GM12878 (cell line): ENCODE measurements at regions not wholly inside any gene's neighbourhood (a gene's known extent, or its start where the extent isn't known, plus 50 kb on each side); places are given as distances from the start of the nearest gene placed in this dataset.

Experiments used
- ATAC-seq: fragments of 200-7000 bp; cut with Tn5 transposase; 3 replicates; pipeline ENCODE4 v1.9.1; 2020; ENCODE audit warnings: mild to moderate bottlenecking, moderate library complexity
- BruUV-seq: library from RNA; stranded (reverse); fragments of 400-500 nt; replicated peaks from 2 replicates; lab custom pipeline; 2021; lab: Mats Ljungman, UMichigan
- CTCF ChIA-PET: fragments of 300-600 bp; sonication (Branson Sonifier 250); formaldehyde crosslinking; extraction: SDS; loops from one replicate; lab custom pipeline; 2021; ENCODE audit warnings: inconsistent platforms; lab: Yijun Ruan, JAX
- POLR2A ChIA-PET: fragments of 350-600 bp; formaldehyde crosslinking; extraction: SDS; loops from one replicate; lab custom pipeline; 2021; ENCODE audit warnings: inconsistent platforms; lab: Charles Lee
- RAD21 ChIA-PET: fragments of 300-600 bp; sonication (Branson Sonifier 250); formaldehyde crosslinking; loops from one replicate; lab custom pipeline; 2023; ENCODE audit warnings: antibody characterized with exemption; ENCODE audit not compliant: unreplicated experiment; lab: Charles Lee
- SMC1A ChIA-PET: fragments of 300-600 bp; sonication (Branson Sonifier 250); formaldehyde crosslinking; loops from one replicate; lab custom pipeline; 2023; ENCODE audit not compliant: unreplicated experiment, uncharacterized antibody; lab: Charles Lee
- DNase-seq: peaks from one replicate; pipeline ENCODE4 v3.0.0-alpha.2; 2011; ENCODE audit warnings: low read depth, low spot score
- FAIRE-seq: peaks from 3 replicates; lab custom pipeline; 2011; peaks lifted over from hg19 to GRCh38; lab: Jason Lieb, UNC
- H2AFZ ChIP-seq: 2 replicates; pipeline ENCODE4 v1.6.0; 2011; ENCODE audit warnings: low read depth, low read length, control low read depth; ENCODE audit not compliant: control insufficient read depth
- H3K27ac ChIP-seq: 2 replicates; pipeline ENCODE4 v1.5.1; 2011; ENCODE audit warnings: control low read depth; ENCODE audit not compliant: control insufficient read depth, insufficient read depth
- H3K27me3 ChIP-seq, 2 experiments: replicated peaks in 1 of 2; 2 replicates each; pipeline versions ENCODE4 v1.6.0 to v1.6.1; 2011; ENCODE audit warnings: low read length in 1 of 2; ENCODE audit not compliant: control insufficient read depth in 2 of 2, insufficient read depth in 2 of 2
- H3K36me3 ChIP-seq, 2 experiments: 2 replicates each; pipeline ENCODE4 v1.5.1; 2011; ENCODE audit warnings: low read length in 1 of 2; ENCODE audit not compliant: control insufficient read depth in 2 of 2, insufficient read depth in 2 of 2
- H3K4me1 ChIP-seq: 2 replicates; pipeline ENCODE4 v1.6.1; 2011; ENCODE audit warnings: mild to moderate bottlenecking, low read length, moderate library complexity, mixed read lengths; ENCODE audit not compliant: control insufficient read depth, insufficient read depth
- H3K4me2 ChIP-seq: 2 replicates; pipeline ENCODE4 v1.6.0; 2011; ENCODE audit warnings: control low read depth; ENCODE audit not compliant: control insufficient read depth, insufficient read depth
- H3K4me3 ChIP-seq: fragments of 200-600 bp; sonication (generic); 2 replicates; pipeline ENCODE4 v1.5.1; 2016
- H3K79me2 ChIP-seq: 2 replicates; pipeline ENCODE4 v1.6.0; 2011; ENCODE audit warnings: low read length; ENCODE audit not compliant: control insufficient read depth, insufficient read depth
- H3K9ac ChIP-seq: 2 replicates; pipeline ENCODE4 v1.8.0; 2011; ENCODE audit warnings: low read length, control low read depth, mixed read lengths; ENCODE audit not compliant: control insufficient read depth, insufficient read depth
- H3K9me3 ChIP-seq: replicated peaks from 3 replicates; pipeline ENCODE4 v1.5.1; 2011; ENCODE audit warnings: mild to moderate bottlenecking, low read length; ENCODE audit not compliant: control insufficient read depth, insufficient read depth
- H4K20me1 ChIP-seq: 2 replicates; pipeline ENCODE4 v1.6.0; 2011; ENCODE audit not compliant: control insufficient read depth, insufficient read depth
- BHLHE40 ChIP-seq, 2 experiments: fragments of 450-650 bp in 1 of 2; IDR thresholded peaks; 2 replicates each; pipeline ENCODE4 v1.6.1; 2011 to 2017; ENCODE audit warnings: low read depth in 2 of 2, borderline replicate concordance in 1 of 2, improper control_type of control experiment in 1 of 2, low read length in 1 of 2, mild to moderate bottlenecking in 1 of 2
- EZH2 ChIP-seq: IDR thresholded peaks from 2 replicates; pipeline ENCODE4 v1.6.1; 2012; ENCODE audit warnings: low read depth, mild to moderate bottlenecking, control low read depth, inconsistent platforms, low read length, borderline replicate concordance; ENCODE audit not compliant: control insufficient read depth
- HCFC1 ChIP-seq: fragments of 150-350 bp; IDR thresholded peaks from 2 replicates; pipeline ENCODE4 v1.6.1; 2014; ENCODE audit warnings: low read length
- MTA2 ChIP-seq: fragments of 450-650 bp; IDR thresholded peaks from 2 replicates; pipeline ENCODE4 v1.6.1; 2016; ENCODE audit warnings: low read depth, mild to moderate bottlenecking, moderate library complexity
- NFXL1 ChIP-seq: fragments of 450-650 bp; IDR thresholded peaks from 2 replicates; pipeline ENCODE4 v1.6.1; 2017; ENCODE audit warnings: antibody characterized with exemption, mild to moderate bottlenecking, borderline replicate concordance
- RB1 ChIP-seq: fragments of 450-650 bp; formaldehyde crosslinking; IDR thresholded peaks from 2 replicates; pipeline ENCODE4 v1.6.1; 2017; ENCODE audit warnings: mild to moderate bottlenecking, borderline replicate concordance
- RBBP5 ChIP-seq: fragments of 200-600 bp; sonication (generic); conservative IDR thresholded peaks from 2 replicates; pipeline ENCODE4 v1.6.1; 2016
- SMAD1 ChIP-seq: fragments of 450-650 bp; IDR thresholded peaks from 2 replicates; pipeline ENCODE4 v1.6.1; 2018; ENCODE audit warnings: mild to moderate bottlenecking, low read depth; ENCODE audit not compliant: partially characterized antibody
- STAT1 ChIP-seq: fragments of 450-650 bp; conservative IDR thresholded peaks from 2 replicates; pipeline ENCODE4 v1.6.1; 2014; ENCODE audit warnings: antibody characterized with exemption, mild to moderate bottlenecking
- SUPT20H ChIP-seq: IDR thresholded peaks from 2 replicates; pipeline ENCODE4 v1.6.1; 2011; ENCODE audit warnings: low read depth, mild to moderate bottlenecking, low read length, moderate library complexity, borderline replicate concordance; ENCODE audit not compliant: control insufficient read depth
- YBX1 ChIP-seq: fragments of 450-650 bp; IDR thresholded peaks from 2 replicates; pipeline ENCODE4 v1.6.1; 2016; ENCODE audit warnings: antibody characterized with exemption
- WGBS: methylation state at CpG from one replicate; pipeline ENCODE4 v1.1.6; 2016; ENCODE audit warnings: low lambda C conversion rate; ENCODE audit not compliant: insufficient replicate concordance, insufficient coverage; ENCODE audit errors: missing lambda C conversion rate; 5-methylcytosine and 5-hydroxymethylcytosine counted together
- in situ Hi-C: fragments of 300-500 bp; cut with MboI; formaldehyde crosslinking; loops from 9 replicates; pipeline ENCODE4 v1.14.3; 2018; ENCODE audit warnings: mixed read lengths
- intact Hi-C: fragments of 100-400 bp; cut with micrococcal nuclease; formaldehyde crosslinking; loops from one replicate; pipeline ENCODE4 v1.14.2; 2022; ENCODE audit not compliant: unreplicated experiment
- TF ChIP-seq, protein P1 (sequence below): fragments of 450-650 bp; formaldehyde crosslinking; IDR thresholded peaks from 2 replicates; pipeline ENCODE4 v1.5.0; 2022; ENCODE audit warnings: mild to moderate bottlenecking, missing genetic modification characterization
- TF ChIP-seq, protein P2 (sequence below): fragments of 450-650 bp; IDR thresholded peaks from 2 replicates; pipeline ENCODE4 v1.6.1; 2017; ENCODE audit warnings: antibody characterized with exemption, mild to moderate bottlenecking, moderate library complexity

DNA sequence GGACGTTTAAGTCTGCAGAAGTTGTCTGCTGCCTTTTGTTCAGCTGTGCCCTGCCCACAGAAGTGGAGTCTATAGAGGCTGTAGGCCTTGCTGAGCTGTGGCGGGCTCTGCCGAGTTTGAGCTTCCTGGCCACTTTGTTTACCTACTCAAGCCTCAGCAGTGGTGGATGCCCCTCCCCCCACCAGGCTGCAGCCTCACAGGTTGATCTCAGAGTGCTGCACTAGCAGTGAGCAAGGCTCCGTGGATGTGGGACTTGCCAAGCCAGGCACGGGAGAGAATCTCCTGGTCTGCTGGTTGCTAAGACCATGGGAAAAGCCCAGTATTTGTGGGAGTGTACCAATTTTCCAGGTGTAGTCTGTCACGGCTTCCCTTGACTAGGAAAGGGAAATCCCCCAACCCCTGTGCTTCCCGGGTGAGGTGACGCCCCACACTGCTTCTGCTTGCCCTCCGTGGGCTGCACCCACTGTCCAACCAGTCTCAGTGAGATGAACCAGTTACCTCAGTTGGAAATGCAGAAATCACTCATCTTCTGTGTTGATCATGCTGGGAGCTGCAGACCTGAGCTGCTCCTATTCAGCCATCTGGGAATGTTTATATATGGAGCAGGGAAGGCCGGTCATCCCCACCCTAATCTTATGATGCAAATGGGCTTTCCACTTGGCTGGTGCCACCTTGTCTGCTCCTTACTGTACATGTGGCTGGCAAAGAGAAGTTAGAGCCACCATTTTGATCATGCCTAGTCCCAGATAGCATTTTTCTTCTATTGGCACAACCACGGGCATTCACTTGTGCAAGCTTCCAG is 156.9 kb upstream of the ITGA6 start:
- under 1% methylated on average over 11 of the region's 11 CpGs for WGBS
- no peaks in the 10 kb centered on the region for H3K4me1 ChIP-seq
- H3K27ac ChIP-seq: no peak overlapping the region
- in situ Hi-C loops (no loop called here), intact Hi-C loops (no loop called here)
- ChIA-PET POLR2A (no interaction called here), CTCF (no interaction called here), SMC1A (no interaction called here), RAD21 (no interaction called here)
- H3K27me3 ChIP-seq: no peaks in the 10 kb centered on the region
- DNase-seq: no peak
- H3K9me3 ChIP-seq: no peaks in the 10 kb centered on the region
- H2AFZ ChIP-seq: no peak overlapping the region
- TF ChIP-seq MTA2 (no peak), NFXL1 (no peak), HCFC1 (no peak), YBX1 (no peak), STAT1 (no peak), SMAD1 (no peak), RB1 (no peak), SUPT20H (no peak), RBBP5 (no peak), BHLHE40 (IDR thresholded peaks at IDR 0.05; ENCODE audit: borderline replicate concordance in 1 of 2, low read depth in 2 of 2, low read length in 1 of 2) (no peak), EZH2 (no peak)
- TF ChIP-seq, protein P1, sequence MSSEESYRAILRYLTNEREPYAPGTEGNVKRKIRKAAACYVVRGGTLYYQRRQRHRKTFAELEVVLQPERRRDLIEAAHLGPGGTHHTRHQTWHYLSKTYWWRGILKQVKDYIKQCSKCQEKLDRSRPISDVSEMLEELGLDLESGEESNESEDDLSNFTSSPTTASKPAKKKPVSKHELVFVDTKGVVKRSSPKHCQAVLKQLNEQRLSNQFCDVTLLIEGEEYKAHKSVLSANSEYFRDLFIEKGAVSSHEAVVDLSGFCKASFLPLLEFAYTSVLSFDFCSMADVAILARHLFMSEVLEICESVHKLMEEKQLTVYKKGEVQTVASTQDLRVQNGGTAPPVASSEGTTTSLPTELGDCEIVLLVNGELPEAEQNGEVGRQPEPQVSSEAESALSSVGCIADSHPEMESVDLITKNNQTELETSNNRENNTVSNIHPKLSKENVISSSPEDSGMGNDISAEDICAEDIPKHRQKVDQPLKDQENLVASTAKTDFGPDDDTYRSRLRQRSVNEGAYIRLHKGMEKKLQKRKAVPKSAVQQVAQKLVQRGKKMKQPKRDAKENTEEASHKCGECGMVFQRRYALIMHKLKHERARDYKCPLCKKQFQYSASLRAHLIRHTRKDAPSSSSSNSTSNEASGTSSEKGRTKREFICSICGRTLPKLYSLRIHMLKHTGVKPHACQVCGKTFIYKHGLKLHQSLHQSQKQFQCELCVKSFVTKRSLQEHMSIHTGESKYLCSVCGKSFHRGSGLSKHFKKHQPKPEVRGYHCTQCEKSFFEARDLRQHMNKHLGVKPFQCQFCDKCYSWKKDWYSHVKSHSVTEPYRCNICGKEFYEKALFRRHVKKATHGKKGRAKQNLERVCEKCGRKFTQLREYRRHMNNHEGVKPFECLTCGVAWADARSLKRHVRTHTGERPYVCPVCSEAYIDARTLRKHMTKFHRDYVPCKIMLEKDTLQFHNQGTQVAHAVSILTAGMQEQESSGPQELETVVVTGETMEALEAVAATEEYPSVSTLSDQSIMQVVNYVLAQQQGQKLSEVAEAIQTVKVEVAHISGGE (CRISPR knock-in tag): no peak
- TF ChIP-seq, protein P2, sequence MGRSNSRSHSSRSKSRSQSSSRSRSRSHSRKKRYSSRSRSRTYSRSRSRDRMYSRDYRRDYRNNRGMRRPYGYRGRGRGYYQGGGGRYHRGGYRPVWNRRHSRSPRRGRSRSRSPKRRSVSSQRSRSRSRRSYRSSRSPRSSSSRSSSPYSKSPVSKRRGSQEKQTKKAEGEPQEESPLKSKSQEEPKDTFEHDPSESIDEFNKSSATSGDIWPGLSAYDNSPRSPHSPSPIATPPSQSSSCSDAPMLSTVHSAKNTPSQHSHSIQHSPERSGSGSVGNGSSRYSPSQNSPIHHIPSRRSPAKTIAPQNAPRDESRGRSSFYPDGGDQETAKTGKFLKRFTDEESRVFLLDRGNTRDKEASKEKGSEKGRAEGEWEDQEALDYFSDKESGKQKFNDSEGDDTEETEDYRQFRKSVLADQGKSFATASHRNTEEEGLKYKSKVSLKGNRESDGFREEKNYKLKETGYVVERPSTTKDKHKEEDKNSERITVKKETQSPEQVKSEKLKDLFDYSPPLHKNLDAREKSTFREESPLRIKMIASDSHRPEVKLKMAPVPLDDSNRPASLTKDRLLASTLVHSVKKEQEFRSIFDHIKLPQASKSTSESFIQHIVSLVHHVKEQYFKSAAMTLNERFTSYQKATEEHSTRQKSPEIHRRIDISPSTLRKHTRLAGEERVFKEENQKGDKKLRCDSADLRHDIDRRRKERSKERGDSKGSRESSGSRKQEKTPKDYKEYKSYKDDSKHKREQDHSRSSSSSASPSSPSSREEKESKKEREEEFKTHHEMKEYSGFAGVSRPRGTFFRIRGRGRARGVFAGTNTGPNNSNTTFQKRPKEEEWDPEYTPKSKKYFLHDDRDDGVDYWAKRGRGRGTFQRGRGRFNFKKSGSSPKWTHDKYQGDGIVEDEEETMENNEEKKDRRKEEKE: no peak
- H3K4me3 ChIP-seq: no peak overlapping the region
- no peak for ATAC-seq
- H3K9ac ChIP-seq: no peak overlapping the region
- H3K79me2 ChIP-seq: no peaks in the 10 kb centered on the region
- H3K4me2 ChIP-seq: no peak overlapping the region
- no peak for FAIRE-seq
- H4K20me1 ChIP-seq: no peaks in the 10 kb centered on the region
- H3K36me3 ChIP-seq: no peaks in the 10 kb centered on the region
- no TSS peak for BruUV-seq
